ENCODE measurements at regions not wholly inside any gene's neighbourhood (a gene's known extent, or its start where the extent isn't known, plus 50 kb on each side); places are given as distances from the start of the nearest gene placed in this dataset.

GRCh38 chr19:33997690-33998089 lies 174.6 kb upstream of the LSM14A start (continued):
- no peak for TF ChIP-seq ERG (CRISPR knock-in tag; IDR thresholded peaks at IDR 0.05)
- no peak for TF ChIP-seq ZNF423 (CRISPR knock-in tag; IDR thresholded peaks at IDR 0.05)

GRCh38 chr19:33998302-33998701 lies 174.0 kb upstream of the LSM14A start:
- ChIA-PET POLR2A (interaction anchor here (0.6 kb wide), 1 partner anchor 249 kb away, joined by 5 read pairs; no protein-coding TSS in a partner anchor), CTCF (interaction anchor here (0.7 to 2.3 kb wide), 7 partner anchors 92 to 220 kb away, joined by 3 to 13 read pairs (median 5); no protein-coding TSS in a partner anchor)
- Mint-ChIP-seq H3K27me3 (ENCODE audit: low read depth) (no peaks in the 10 kb centered on the region), H3K4me1 (peaks cover 10% of the 10 kb centered on the region), H3K36me3 (peaks cover 3% of the 10 kb centered on the region), H3K9me3 (peaks cover 15% of the 10 kb centered on the region), H3K4me3 (no peak overlapping the region), H3K27ac (no peak overlapping the region; the same call in 1 of the 2 replicates)
- no peak for DNase-seq (ENCODE audit: low spot score)
- no peak for TF ChIP-seq NR3C1 (CRISPR knock-in tag; conservative IDR thresholded peaks at IDR 0.05; ENCODE audit: low read depth)
- TF ChIP-seq FOXK1 (CRISPR knock-in tag; IDR thresholded peaks at IDR 0.05) = no peak
- no peak for TF ChIP-seq JUN (CRISPR knock-in tag; IDR thresholded peaks at IDR 0.05)
- no peak for TF ChIP-seq PREB (CRISPR knock-in tag; IDR thresholded peaks at IDR 0.05; ENCODE audit: borderline replicate concordance)
- no peak for TF ChIP-seq TCF7 (CRISPR knock-in tag; IDR thresholded peaks at IDR 0.05; ENCODE audit: low read depth)
- ATAC-seq = no peak

GRCh38 chr19:33998739-33999345 lies 173.5 kb upstream of the LSM14A start:
- no peak overlapping the region for H3K4me3 Mint-ChIP-seq
- H3K4me1 Mint-ChIP-seq = peaks cover 10% of the 10 kb centered on the region
- no peak for ATAC-seq
- H3K9me3 Mint-ChIP-seq = peaks cover 10% of the 10 kb centered on the region
- no peak for TF ChIP-seq ZNF532 (CRISPR knock-in tag; IDR thresholded peaks at IDR 0.05; ENCODE audit: borderline replicate concordance)
- TF ChIP-seq E2F4 (CRISPR knock-in tag; IDR thresholded peaks at IDR 0.05; ENCODE audit: borderline replicate concordance, low read depth) = no peak
- TF ChIP-seq AFF4 (CRISPR knock-in tag; IDR thresholded peaks at IDR 0.05; ENCODE audit: borderline replicate concordance) = no peak
- TF ChIP-seq SMAD3 (CRISPR knock-in tag; IDR thresholded peaks at IDR 0.05; ENCODE audit: borderline replicate concordance) = no peak
- no peak for TF ChIP-seq NR1H2 (CRISPR knock-in tag; IDR thresholded peaks at IDR 0.05)
- no peak for TF ChIP-seq ZNF232 (CRISPR knock-in tag; IDR thresholded peaks at IDR 0.05)
- TF ChIP-seq JAZF1 (CRISPR knock-in tag; IDR thresholded peaks at IDR 0.05) = no peak
- TF ChIP-seq FOXP1 (CRISPR knock-in tag; IDR thresholded peaks at IDR 0.05; ENCODE audit: borderline replicate concordance) = no peak
- TF ChIP-seq GTF2I (CRISPR knock-in tag; conservative IDR thresholded peaks at IDR 0.05) = no peak
- no peak for TF ChIP-seq KAT7 (CRISPR knock-in tag; IDR thresholded peaks at IDR 0.05; ENCODE audit: borderline replicate concordance)
- TF ChIP-seq GRHL2 (CRISPR knock-in tag; IDR thresholded peaks at IDR 0.05; ENCODE audit: insufficient replicate concordance, severe bottlenecking) = no peak
- no peak for DNase-seq (ENCODE audit: low spot score)
- H3K36me3 Mint-ChIP-seq = no peaks in the 10 kb centered on the region; the same call in none of the 2 replicates
- H3K27ac Mint-ChIP-seq = no peak overlapping the region
- ChIA-PET CTCF (interaction anchor here (0.9 to 2.3 kb wide), 6 partner anchors 92 to 221 kb away, joined by 3 to 13 read pairs (median 5); no protein-coding TSS in a partner anchor), POLR2A (interaction anchor here (0.6 kb wide), 1 partner anchor 248 kb away, joined by 5 read pairs; no protein-coding TSS in a partner anchor)
- no peaks in the 10 kb centered on the region for H3K27me3 Mint-ChIP-seq (ENCODE audit: low read depth)
